IMR-90 (cell line): ENCODE measurements at regions not wholly inside any gene's neighbourhood (a gene's known extent, or its start where the extent isn't known, plus 50 kb on each side); places are given as distances from the start of the nearest gene placed in this dataset.

ENCODE experiments used
- ATAC-seq: fragments of 200-7000 bp; cut with Tn5 transposase; 2 replicates; pipeline ENCODE4 v1.9.1; 2020; ENCODE audit warnings: low read depth, mild to moderate bottlenecking, moderate library complexity
- BruUV-seq: library from RNA; stranded (reverse); fragments of 400-500 nt; replicated peaks from 2 replicates; lab custom pipeline; 2021; lab: Mats Ljungman, UMichigan
- CTCF ChIA-PET: fragments of 300-600 bp; formaldehyde crosslinking; extraction: SDS; loops from one replicate; lab custom pipeline; 2021; ENCODE audit warnings: antibody characterized with exemption; lab: Yijun Ruan, JAX
- POLR2A ChIA-PET: fragments of 300-600 bp; sonication (Branson Sonifier 250); formaldehyde crosslinking; loops from one replicate; lab custom pipeline; 2022; ENCODE audit warnings: antibody characterized with exemption; ENCODE audit not compliant: unreplicated experiment; lab: Charles Lee
- DNase-seq: peaks from one replicate; pipeline ENCODE4 v3.0.0; 2013
- H2AFZ ChIP-seq: replicated peaks from 2 replicates; pipeline ENCODE3; 2013; ENCODE audit warnings: low read length, mild to moderate bottlenecking; ENCODE audit not compliant: poor library complexity
- H2AK5ac ChIP-seq: 2 replicates; pipeline ENCODE4 v1.6.1; 2013; ENCODE audit warnings: low read depth, low read length, inconsistent platforms
- H2AK9ac ChIP-seq: replicated peaks from 2 replicates; pipeline ENCODE3; 2013; ENCODE audit warnings: mild to moderate bottlenecking, low read depth, low read length, moderate library complexity; ENCODE audit not compliant: poor library complexity
- H2BK120ac ChIP-seq: 2 replicates; pipeline ENCODE4 v1.6.1; 2013; ENCODE audit warnings: low read depth, low read length, inconsistent platforms
- H2BK15ac ChIP-seq: 3 replicates; pipeline ENCODE4 v1.6.1; 2013; ENCODE audit warnings: low read depth, low read length, inconsistent platforms
- H2BK20ac ChIP-seq: 2 replicates; pipeline ENCODE4 v1.6.1; 2013; ENCODE audit warnings: low read depth, mild to moderate bottlenecking, inconsistent platforms, low read length, moderate library complexity
- H2BK5ac ChIP-seq: 2 replicates; pipeline ENCODE4 v1.6.1; 2013; ENCODE audit warnings: mild to moderate bottlenecking, low read depth, low read length, inconsistent platforms; ENCODE audit not compliant: poor library complexity, severe bottlenecking
- H3K14ac ChIP-seq: replicated peaks from 2 replicates; pipeline ENCODE4 v1.6.1; 2013; ENCODE audit warnings: low read depth, low read length, inconsistent platforms
- H3K18ac ChIP-seq: 2 replicates; pipeline ENCODE4 v1.6.1; 2013; ENCODE audit warnings: low read depth, low read length, control low read depth
- H3K23ac ChIP-seq: 2 replicates; pipeline ENCODE4 v1.6.1; 2013; ENCODE audit warnings: low read depth, low read length, inconsistent platforms
- H3K27ac ChIP-seq: 2 replicates; pipeline ENCODE4 v1.5.1; 2013; ENCODE audit warnings: mild to moderate bottlenecking, control low read depth, low read length; ENCODE audit not compliant: insufficient read depth
- H3K27me3 ChIP-seq: 2 replicates; pipeline ENCODE4 v1.6.1; 2013; ENCODE audit warnings: low read length; ENCODE audit not compliant: control insufficient read depth, insufficient read depth
- H3K36me3 ChIP-seq: 2 replicates; pipeline ENCODE4 v1.6.1; 2013; ENCODE audit warnings: low read length, mixed read lengths; ENCODE audit not compliant: control insufficient read depth, insufficient read depth
- H3K4ac ChIP-seq: 2 replicates; pipeline ENCODE4 v1.6.1; 2013; ENCODE audit warnings: low read depth, low read length, inconsistent platforms
- H3K4me1 ChIP-seq: 2 replicates; pipeline ENCODE4 v1.6.1; 2013; ENCODE audit warnings: low read length, mixed read lengths; ENCODE audit not compliant: control insufficient read depth, insufficient read depth
- H3K4me2 ChIP-seq: 2 replicates; pipeline ENCODE4 v1.6.1; 2013; ENCODE audit warnings: low read depth, mild to moderate bottlenecking, control low read depth, low read length, moderate library complexity
- H3K4me3 ChIP-seq: 2 replicates; pipeline ENCODE4 v1.5.1; 2013; ENCODE audit warnings: low read depth, mild to moderate bottlenecking, control low read depth, low read length, moderate library complexity; ENCODE audit not compliant: insufficient read depth
- H3K56ac ChIP-seq: 2 replicates; pipeline ENCODE4 v1.6.1; 2013; ENCODE audit warnings: low read length, inconsistent platforms; ENCODE audit not compliant: insufficient read depth; ENCODE audit errors: extremely low read depth
- H3K79me1 ChIP-seq, 2 experiments: 2 replicates each; pipeline ENCODE4 v1.6.1; 2013; ENCODE audit warnings: low read length in 2 of 2, inconsistent platforms in 1 of 2, low read depth in 1 of 2
- H3K9ac ChIP-seq: 2 replicates; pipeline ENCODE4 v1.6.1; 2013; ENCODE audit warnings: low read depth, low read length, control low read depth
- H3K9me1 ChIP-seq: 2 replicates; pipeline ENCODE4 v1.6.1; 2013; ENCODE audit warnings: low read length, inconsistent platforms; ENCODE audit not compliant: insufficient read depth
- H3K9me3 ChIP-seq: 2 replicates; pipeline ENCODE4 v1.6.1; 2013; ENCODE audit warnings: low read length; ENCODE audit not compliant: control insufficient read depth, insufficient read depth
- H4K20me1 ChIP-seq: 2 replicates; pipeline ENCODE4 v1.6.1; 2013; ENCODE audit warnings: low read length, inconsistent platforms; ENCODE audit not compliant: insufficient read depth
- H4K5ac ChIP-seq: 2 replicates; pipeline ENCODE4 v1.6.1; 2013; ENCODE audit warnings: mild to moderate bottlenecking, low read depth, low read length, control low read depth
- H4K8ac ChIP-seq, 2 experiments: 2 replicates each; pipeline ENCODE4 v1.6.1; 2013; ENCODE audit warnings: low read depth in 2 of 2, low read length in 2 of 2, control low read depth in 1 of 2, inconsistent platforms in 1 of 2
- H4K91ac ChIP-seq: 2 replicates; pipeline ENCODE4 v1.6.1; 2013; ENCODE audit warnings: low read depth, low read length, inconsistent platforms; ENCODE audit not compliant: insufficient read depth
- BHLHE40 ChIP-seq: fragments of 150-350 bp; IDR thresholded peaks from 2 replicates; pipeline ENCODE4 v1.6.1; 2016; ENCODE audit warnings: mild to moderate bottlenecking, low read depth, low read length
- CEBPB ChIP-seq: IDR thresholded peaks from 2 replicates; pipeline ENCODE4 v1.6.1; 2012; ENCODE audit warnings: low read depth, low read length, improper control_type of control experiment
- CTCF ChIP-seq: conservative IDR thresholded peaks from 2 replicates; pipeline ENCODE4 v1.5.1; 2012; ENCODE audit warnings: mild to moderate bottlenecking, low read depth, low read length, improper control_type of control experiment
- FOS ChIP-seq: fragments of 150-350 bp; IDR thresholded peaks from 2 replicates; pipeline ENCODE4 v1.6.1; 2016; ENCODE audit warnings: low read depth, low read length
- MXI1 ChIP-seq: IDR thresholded peaks from 2 replicates; pipeline ENCODE4 v1.6.1; 2012; ENCODE audit warnings: low read depth, mild to moderate bottlenecking, low read length, moderate library complexity, borderline replicate concordance
- POLR2A ChIP-seq: IDR thresholded peaks from 2 replicates; pipeline ENCODE4 v1.6.1; 2012; ENCODE audit warnings: mild to moderate bottlenecking, low read depth, low read length
- RAD21 ChIP-seq: IDR thresholded peaks from 2 replicates; pipeline ENCODE4 v1.6.1; 2012; ENCODE audit warnings: low read length, improper control_type of control experiment
- RFX5 ChIP-seq: IDR thresholded peaks from 2 replicates; pipeline ENCODE4 v1.8.0; 2012; ENCODE audit warnings: low read depth, mild to moderate bottlenecking, low read length, moderate library complexity
- SMC3 ChIP-seq: fragments of 150-350 bp; IDR thresholded peaks from 2 replicates; pipeline ENCODE4 v1.6.1; 2016; ENCODE audit warnings: low read depth, mild to moderate bottlenecking, antibody characterized with exemption, low read length, moderate library complexity
- USF2 ChIP-seq: fragments of 150-350 bp; IDR thresholded peaks from 2 replicates; pipeline ENCODE4 v1.6.1; 2017; ENCODE audit warnings: mild to moderate bottlenecking, antibody characterized with exemption, low read length, low read depth
- WGBS, 2 experiments: methylation state at CpG; one replicate each; pipeline versions ENCODE4 v1.1.5 to v1.1.7; 2013; ENCODE audit warnings: missing lambda C conversion rate in 2 of 2; ENCODE audit not compliant: insufficient read length in 1 of 2; ENCODE audit errors: extremely low coverage in 2 of 2; 5-methylcytosine and 5-hydroxymethylcytosine counted together
- dilution Hi-C: fragments of 300-500 bp; cut with HindIII; formaldehyde crosslinking; loops from one replicate; pipeline ENCODE4 v1.14.3; 2018; ENCODE audit warnings: low sequenced_read_pairs; ENCODE audit not compliant: unreplicated experiment
- in situ Hi-C: fragments of 300-500 bp; cut with MboI; formaldehyde crosslinking; loops from 3 replicates; pipeline ENCODE4 v1.14.3; 2019; ENCODE audit warnings: low sequenced_read_pairs, inconsistent platforms, mixed read lengths
- intact Hi-C: fragments of 100-400 bp; cut with micrococcal nuclease; formaldehyde crosslinking; loops from 2 replicates; pipeline ENCODE4 v1.10.0; 2022
- TF ChIP-seq, protein P1 (sequence below): fragments of 150-350 bp; IDR thresholded peaks from 2 replicates; pipeline ENCODE4 v1.6.1; 2016; ENCODE audit warnings: low read depth, mild to moderate bottlenecking, low read length, moderate library complexity, borderline replicate concordance

DNA sequence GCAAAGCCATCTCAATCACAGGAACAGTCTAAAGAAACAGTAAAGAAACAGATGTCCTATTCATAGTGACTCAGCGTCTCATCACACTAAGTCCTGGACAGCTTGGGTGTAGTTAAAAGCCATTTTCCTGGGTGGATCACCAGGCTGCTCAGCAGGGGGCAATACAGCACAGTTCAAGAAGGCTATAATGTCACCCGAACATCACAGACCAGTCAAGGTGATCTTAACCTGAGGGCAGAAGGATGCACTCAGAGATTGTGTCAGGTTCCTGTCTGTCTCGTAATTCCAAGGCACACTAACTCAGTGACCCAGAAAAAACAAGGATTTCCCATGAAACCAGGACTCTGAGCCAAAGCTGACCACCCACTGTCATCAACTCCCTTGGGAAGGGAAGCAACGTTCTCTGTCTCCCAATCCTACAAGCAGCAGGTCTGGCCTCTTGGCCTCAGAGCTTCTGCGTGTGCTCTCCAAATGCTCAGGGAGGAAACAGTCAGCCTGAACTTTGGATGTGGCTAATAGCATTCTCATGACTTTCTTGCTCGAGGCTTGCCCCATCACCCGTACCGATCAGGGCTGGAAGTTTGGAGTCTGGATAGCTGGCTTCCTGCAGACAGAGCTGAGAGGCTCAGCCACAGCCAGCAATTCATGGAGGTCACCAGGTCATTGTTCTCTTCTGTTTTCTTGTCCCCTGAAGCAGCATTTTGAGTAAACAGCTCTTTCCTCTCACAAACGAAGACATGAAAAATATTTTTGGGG lies 90.4 kb upstream of the FAM171A1 start (continued):
- no peak for TF ChIP-seq RFX5

GRCh38 chr10:15460661-15461060 lies 89.6 kb upstream of the FAM171A1 start:
- Histone ChIP-seq H3K9ac (no peak overlapping the region), H3K4me1 (peaks cover 5% of the 10 kb centered on the region), H3K36me3 (no peaks in the 10 kb centered on the region), H3K18ac (no peak overlapping the region), H3K27ac (no peak overlapping the region), H3K14ac (no peak overlapping the region), H4K20me1 (no peaks in the 10 kb centered on the region; the same call in 1 of the 2 replicates), H2AK5ac (peak overlapping the region; percentile 46; the same call in 1 of the 2 replicates), H3K56ac (no peak overlapping the region), H3K27me3 (peaks cover 4% of the 10 kb centered on the region), H3K4me3 (no peak overlapping the region), H4K91ac (no peak overlapping the region), H4K8ac (no peak overlapping the region), H2AFZ (no peak overlapping the region), H3K4ac (peak overlapping the region; percentile 11; the same call in 1 of the 2 replicates), H3K9me3 (peaks cover 2% of the 10 kb centered on the region), H3K79me1 (no peaks in the 10 kb centered on the region), H3K9me1 (peaks cover 7% of the 10 kb centered on the region), H2BK120ac (0 out of 2 replicates have a peak overlapping the region, but pooled peaks have one; percentile 82), H3K4me2 (no peak overlapping the region), H2AK9ac (no peak overlapping the region), H4K5ac (no peak overlapping the region), H3K23ac (no peak overlapping the region), H2BK15ac (no peak overlapping the region), H2BK5ac (no peak overlapping the region), H2BK20ac (0 out of 2 replicates have a peak overlapping the region, but pooled peaks have one; percentile 13)
- in situ Hi-C loops, result no loop called here
- DNase-seq, result no peak
- no peak for ATAC-seq
- CTCF ChIA-PET, result interaction anchor here (0.6 to 1.6 kb wide), 7 partner anchors 17 to 268 kb away, joined by 3 to 11 read pairs (median 4); partner anchors contain the start of gene ITGA8
- POLR2A ChIA-PET, result no interaction called here
- TF ChIP-seq POLR2A, result no peak
- no peak for TF ChIP-seq CEBPB
- TF ChIP-seq, protein P1, sequence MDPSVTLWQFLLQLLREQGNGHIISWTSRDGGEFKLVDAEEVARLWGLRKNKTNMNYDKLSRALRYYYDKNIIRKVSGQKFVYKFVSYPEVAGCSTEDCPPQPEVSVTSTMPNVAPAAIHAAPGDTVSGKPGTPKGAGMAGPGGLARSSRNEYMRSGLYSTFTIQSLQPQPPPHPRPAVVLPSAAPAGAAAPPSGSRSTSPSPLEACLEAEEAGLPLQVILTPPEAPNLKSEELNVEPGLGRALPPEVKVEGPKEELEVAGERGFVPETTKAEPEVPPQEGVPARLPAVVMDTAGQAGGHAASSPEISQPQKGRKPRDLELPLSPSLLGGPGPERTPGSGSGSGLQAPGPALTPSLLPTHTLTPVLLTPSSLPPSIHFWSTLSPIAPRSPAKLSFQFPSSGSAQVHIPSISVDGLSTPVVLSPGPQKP, result no peak
- TF ChIP-seq SMC3, result no peak
- no peak for TF ChIP-seq BHLHE40
- TF ChIP-seq MXI1, result no peak
- TF ChIP-seq CTCF, result no peak
- TF ChIP-seq USF2, result no peak
- no peak for TF ChIP-seq RAD21
- TF ChIP-seq FOS, result no peak
- WGBS, 2 experiments, result no CpG with 5 or more reads among the region's 3 CpGs
- dilution Hi-C loops, result no loop called here
- intact Hi-C loops, result loop anchor here (1.0 kb wide), 1 partner anchor 256 kb away; no protein-coding TSS in a partner anchor
- no TSS peak for BruUV-seq
